ENCODE measurements at regions not wholly inside any gene's neighbourhood (a gene's known extent, or its start where the extent isn't known, plus 50 kb on each side); places are given as distances from the start of the nearest gene placed in this dataset.

GRCh38 chr6:77356821-77357220, 106.5 kb downstream of the HTR1B start:
- CTCF ChIA-PET (ENCODE audit: low intra/inter-chr PET ratio, low total read pairs), result no interaction called here

GRCh38 chr6:77354581-77354980, 108.7 kb downstream of the HTR1B start:
- no peaks in the 10 kb centered on the region for H3K79me2 ChIP-seq (ENCODE audit: insufficient read depth, low read length)
- no peak overlapping the region for H3K4me3 ChIP-seq (replicated peaks in 1 of 3; ENCODE audit: insufficient read depth in 1 of 3, low read depth in 2 of 3, low read length in 3 of 3)
- no peak overlapping the region for H2AFZ ChIP-seq (ENCODE audit: low read length)
- H3K27ac ChIP-seq (ENCODE audit: extremely low read length, insufficient read depth, low read length), result no peak overlapping the region
- ATAC-seq (no peak), DNase-seq (ENCODE audit: low spot score) (no peak), FAIRE-seq (no peak)
- no peak overlapping the region for H3K4me2 ChIP-seq (ENCODE audit: low read depth, low read length)
- no peaks in the 10 kb centered on the region for H4K20me1 ChIP-seq (ENCODE audit: insufficient read depth, low read length)
- no peak overlapping the region for H3K9ac ChIP-seq (ENCODE audit: insufficient read depth, low read depth, low read length)
- no peaks in the 10 kb centered on the region for H3K36me3 ChIP-seq (replicated peaks in 1 of 2; ENCODE audit: control insufficient read depth in 1 of 2, insufficient read depth in 2 of 2, low read length in 2 of 2)
- H3K27me3 ChIP-seq (ENCODE audit: control insufficient read depth in 1 of 2, insufficient read depth in 2 of 2, low read length in 2 of 2), result no peaks in the 10 kb centered on the region
- ChIA-PET POLR2A (no interaction called here), CTCF (ENCODE audit: low intra/inter-chr PET ratio, low total read pairs) (no interaction called here)
- intact Hi-C loops (cut with micrococcal nuclease; ENCODE audit: unreplicated experiment), result no loop called here
- H3K9me3 ChIP-seq (ENCODE audit: low read length), result no peaks in the 10 kb centered on the region
- in situ Hi-C loops (cut with HindIII; ENCODE audit: extremely low pct_ligation_motif_present, low pct_unique_long_range_greater_than_20kb), result no loop called here
- no TSS peak for BruUV-seq (replicated peaks)
- no peaks in the 10 kb centered on the region for H3K4me1 ChIP-seq (ENCODE audit: insufficient read depth, low read length)
- TF ChIP-seq GATA4 (IDR thresholded peaks at IDR 0.05; ENCODE audit: borderline replicate concordance, low read depth) (no peak), IKZF5 (CRISPR knock-in tag; IDR thresholded peaks at IDR 0.05) (no peak), HBP1 (CRISPR knock-in tag; IDR thresholded peaks at IDR 0.05; ENCODE audit: low read depth) (no peak), ZNF263 (CRISPR knock-in tag; IDR thresholded peaks at IDR 0.05) (no peak), GMEB1 (CRISPR knock-in tag; IDR thresholded peaks at IDR 0.05; ENCODE audit: borderline replicate concordance) (no peak), CBX1 (IDR thresholded peaks at IDR 0.05; ENCODE audit: low read depth) (no peak), ZNF792 (CRISPR knock-in tag; IDR thresholded peaks at IDR 0.05) (no peak), REL (CRISPR knock-in tag; conservative IDR thresholded peaks at IDR 0.05) (no peak), RFX3 (CRISPR knock-in tag; IDR thresholded peaks at IDR 0.05) (no peak), RARA (CRISPR knock-in tag; IDR thresholded peaks at IDR 0.05) (no peak), ATRX (CRISPR knock-in tag; IDR thresholded peaks at IDR 0.05; ENCODE audit: borderline replicate concordance) (no peak)

More at GRCh38 chr6:77356821-77357220, 106.5 kb downstream of the HTR1B start:
- no peak for DNase-seq (ENCODE audit: low spot score)
- H3K4me3 ChIP-seq (replicated peaks in 1 of 3; ENCODE audit: insufficient read depth in 1 of 3, low read depth in 2 of 3, low read length in 3 of 3), result no peak overlapping the region
- H3K9ac ChIP-seq (ENCODE audit: insufficient read depth, low read depth, low read length), result no peak overlapping the region
- no peaks in the 10 kb centered on the region for H3K79me2 ChIP-seq (ENCODE audit: insufficient read depth, low read length)
- no peak overlapping the region for H3K4me2 ChIP-seq (ENCODE audit: low read depth, low read length)
- in situ Hi-C loops (cut with HindIII; ENCODE audit: extremely low pct_ligation_motif_present, low pct_unique_long_range_greater_than_20kb) (no loop called here), intact Hi-C loops (cut with micrococcal nuclease; ENCODE audit: unreplicated experiment) (no loop called here)
- POLR2A ChIA-PET, result no interaction called here
- no peak for FAIRE-seq
- H3K4me1 ChIP-seq (ENCODE audit: insufficient read depth, low read length), result no peaks in the 10 kb centered on the region
- H3K27ac ChIP-seq (ENCODE audit: extremely low read length, insufficient read depth, low read length), result no peak overlapping the region
- peaks cover 8% of the 10 kb centered on the region for H3K9me3 ChIP-seq (ENCODE audit: low read length)
- H3K27me3 ChIP-seq (ENCODE audit: control insufficient read depth in 1 of 2, insufficient read depth in 2 of 2, low read length in 2 of 2), result no peaks in the 10 kb centered on the region
- BruUV-seq (replicated peaks), result no TSS peak
- ATAC-seq, result no peak
- H4K20me1 ChIP-seq (ENCODE audit: insufficient read depth, low read length), result no peaks in the 10 kb centered on the region
- TF ChIP-seq SIX1 (CRISPR knock-in tag; IDR thresholded peaks at IDR 0.05; ENCODE audit: borderline replicate concordance), result no peak
- TF ChIP-seq GTF2F1 (IDR thresholded peaks at IDR 0.05; ENCODE audit: low read length), result no peak
- no peak for TF ChIP-seq ZSCAN5A (CRISPR knock-in tag; IDR thresholded peaks at IDR 0.05; ENCODE audit: borderline replicate concordance)
- no peak for TF ChIP-seq BHLHE40 (IDR thresholded peaks at IDR 0.05; ENCODE audit: low read length)
- no peak for TF ChIP-seq MAFK (conservative IDR thresholded peaks at IDR 0.05 in 1 of 2, IDR thresholded peaks at IDR 0.05 in 1 of 2; ENCODE audit: low read length in 2 of 2)
- no peak for TF ChIP-seq WIZ (CRISPR knock-in tag; IDR thresholded peaks at IDR 0.05)
- no peak overlapping the region for H2AFZ ChIP-seq (ENCODE audit: low read length)
- H3K36me3 ChIP-seq (replicated peaks in 1 of 2; ENCODE audit: control insufficient read depth in 1 of 2, insufficient read depth in 2 of 2, low read length in 2 of 2), result no peaks in the 10 kb centered on the region

Data from HepG2 (cell line).